ENCODE measurements at regions not wholly inside any gene's neighbourhood (a gene's known extent, or its start where the extent isn't known, plus 50 kb on each side); places are given as distances from the start of the nearest gene placed in this dataset.

DNA sequence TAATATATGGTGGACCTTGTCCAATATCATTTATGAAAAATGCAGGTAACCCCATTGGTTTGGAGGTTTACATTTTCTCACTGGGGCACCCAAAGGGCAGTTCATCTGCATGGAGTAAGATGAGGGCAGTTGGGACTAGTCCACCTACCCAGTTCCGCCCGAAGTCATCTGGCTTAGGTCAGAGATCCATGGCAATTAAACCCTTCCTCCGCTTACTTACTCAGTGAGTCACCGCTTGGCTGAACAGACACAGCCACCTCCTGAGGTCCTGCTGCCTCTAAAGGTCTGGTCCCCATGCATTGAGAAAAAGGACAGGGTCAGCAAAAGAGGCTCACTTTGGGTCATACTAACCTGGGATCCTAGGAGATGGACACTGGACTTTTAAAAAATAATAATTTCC lies 102.9 kb upstream of the PRL start:
- TF ChIP-seq, protein P1, sequence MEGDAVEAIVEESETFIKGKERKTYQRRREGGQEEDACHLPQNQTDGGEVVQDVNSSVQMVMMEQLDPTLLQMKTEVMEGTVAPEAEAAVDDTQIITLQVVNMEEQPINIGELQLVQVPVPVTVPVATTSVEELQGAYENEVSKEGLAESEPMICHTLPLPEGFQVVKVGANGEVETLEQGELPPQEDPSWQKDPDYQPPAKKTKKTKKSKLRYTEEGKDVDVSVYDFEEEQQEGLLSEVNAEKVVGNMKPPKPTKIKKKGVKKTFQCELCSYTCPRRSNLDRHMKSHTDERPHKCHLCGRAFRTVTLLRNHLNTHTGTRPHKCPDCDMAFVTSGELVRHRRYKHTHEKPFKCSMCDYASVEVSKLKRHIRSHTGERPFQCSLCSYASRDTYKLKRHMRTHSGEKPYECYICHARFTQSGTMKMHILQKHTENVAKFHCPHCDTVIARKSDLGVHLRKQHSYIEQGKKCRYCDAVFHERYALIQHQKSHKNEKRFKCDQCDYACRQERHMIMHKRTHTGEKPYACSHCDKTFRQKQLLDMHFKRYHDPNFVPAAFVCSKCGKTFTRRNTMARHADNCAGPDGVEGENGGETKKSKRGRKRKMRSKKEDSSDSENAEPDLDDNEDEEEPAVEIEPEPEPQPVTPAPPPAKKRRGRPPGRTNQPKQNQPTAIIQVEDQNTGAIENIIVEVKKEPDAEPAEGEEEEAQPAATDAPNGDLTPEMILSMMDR (conservative IDR thresholded peaks at IDR 0.05; ENCODE audit: low read length), result no peak
- peak; percentile 6 for DNase-seq (ENCODE audit: low read depth)
- no peak overlapping the region for H3K4me3 ChIP-seq (ENCODE audit: low read length)

- DNase-seq (ENCODE audit: low read depth), result no peak
- no peak overlapping the region for H3K4me3 ChIP-seq (ENCODE audit: low read length)
- TF ChIP-seq, protein P1 (conservative IDR thresholded peaks at IDR 0.05; ENCODE audit: low read length), result no peak
Observed at GRCh38 chr6:22401206-22401605, 104.4 kb upstream of the PRL start.

- TF ChIP-seq, protein P1 (conservative IDR thresholded peaks at IDR 0.05; ENCODE audit: low read length), result no peak
- no peak for DNase-seq (ENCODE audit: low read depth)
- no peak overlapping the region for H3K4me3 ChIP-seq (ENCODE audit: low read length)
Observed at GRCh38 chr6:22401932-22402331, 105.1 kb upstream of the PRL start.

DNA sequence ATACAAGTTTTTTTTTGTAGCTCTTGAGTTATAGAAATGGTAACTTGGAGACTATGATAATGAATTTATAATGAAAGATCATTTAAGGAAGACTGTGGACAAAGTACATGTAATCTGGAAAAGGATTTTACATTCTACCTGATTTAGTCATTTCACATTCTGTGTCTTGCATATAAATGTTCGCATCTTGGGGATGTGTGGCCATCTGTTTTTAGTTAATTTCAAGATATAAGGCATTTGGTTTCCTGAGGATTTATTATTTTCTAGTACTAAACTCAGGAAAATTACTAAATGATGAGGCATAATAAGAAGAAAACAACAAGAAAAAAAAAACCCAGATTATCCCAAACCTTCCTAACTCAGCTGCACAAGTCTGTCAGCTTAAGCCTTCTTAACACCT lies 112.7 kb upstream of the PRL start:
- no peak overlapping the region for H3K4me3 ChIP-seq (ENCODE audit: low read length)
- peak; percentile 3 for DNase-seq (ENCODE audit: low read depth)
- TF ChIP-seq, protein P1 (conservative IDR thresholded peaks at IDR 0.05; ENCODE audit: low read length), result no peak

DNA sequence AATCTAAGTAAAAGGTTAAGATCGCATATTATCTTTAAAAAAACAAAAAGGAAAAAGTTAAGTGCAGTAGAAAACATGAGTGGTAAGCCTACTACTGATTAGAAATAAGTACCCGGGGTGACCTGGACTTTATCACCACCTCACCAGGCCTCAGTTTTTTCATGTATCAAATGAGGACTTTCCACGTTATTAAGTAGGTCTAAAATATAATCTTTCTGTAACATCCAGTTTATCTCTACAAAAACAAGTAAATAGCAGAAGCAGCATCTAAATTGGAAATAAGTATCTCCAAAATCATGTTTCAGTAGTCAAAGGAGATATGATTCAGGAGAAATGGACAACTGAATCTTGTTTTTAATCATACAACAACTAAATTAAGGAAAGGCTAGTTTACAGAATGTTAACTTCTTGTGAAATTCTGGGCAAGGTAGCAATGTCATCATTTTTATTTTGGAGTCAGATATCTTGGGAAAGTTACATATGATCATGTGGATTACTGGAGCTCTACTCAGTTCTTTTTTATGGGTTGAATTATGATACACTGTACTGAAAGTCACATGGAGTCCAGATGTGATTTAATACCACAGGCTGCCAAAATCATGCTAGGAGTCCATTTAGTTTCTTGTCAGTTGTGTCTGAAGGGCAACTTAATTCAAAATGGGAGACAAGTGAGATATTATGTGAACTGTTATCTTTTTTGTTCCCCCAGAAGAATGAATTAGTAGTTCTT lies 114.7 kb upstream of the PRL start:
- TF ChIP-seq, protein P1 (conservative IDR thresholded peaks at IDR 0.05; ENCODE audit: low read length), result no peak
- no peak overlapping the region for H3K4me3 ChIP-seq (ENCODE audit: low read length)
- DNase-seq (ENCODE audit: low read depth), result peak; percentile 62

DNA sequence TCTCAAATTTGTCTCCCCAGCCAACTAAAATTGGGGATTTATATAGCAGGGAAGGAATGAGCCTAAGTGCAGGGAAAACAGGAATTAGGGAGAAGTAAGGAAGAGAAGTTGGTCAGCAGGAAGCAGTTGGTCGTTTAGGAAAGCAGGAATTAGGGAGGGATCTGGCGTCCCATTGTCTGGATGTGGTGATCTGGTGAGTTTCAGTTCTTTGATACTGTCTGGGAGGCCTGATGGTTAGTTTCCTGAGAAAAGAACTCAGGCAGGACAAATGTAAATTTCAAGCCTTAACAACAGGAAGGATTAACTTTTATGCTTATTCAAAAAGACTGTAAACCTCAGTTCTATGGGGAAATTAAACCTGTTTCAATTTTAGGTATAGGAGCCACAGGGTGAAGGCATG lies 116.2 kb upstream of the PRL start:
- H3K4me3 ChIP-seq (ENCODE audit: low read length), result no peak overlapping the region
- TF ChIP-seq, protein P1 (conservative IDR thresholded peaks at IDR 0.05; ENCODE audit: low read length), result no peak
- no peak for DNase-seq (ENCODE audit: low read depth)

GRCh38 chr6:22413681-22414311 lies 117.0 kb upstream of the PRL start:
- TF ChIP-seq, protein P1 (conservative IDR thresholded peaks at IDR 0.05; ENCODE audit: low read length), result no peak
- peak; percentile 19 for DNase-seq (ENCODE audit: low read depth)
- no peak overlapping the region for H3K4me3 ChIP-seq (ENCODE audit: low read length)

All from AG10803 (cell line).